K562 (cell line): ENCODE measurements at regions not wholly inside any gene's neighbourhood (a gene's known extent, or its start where the extent isn't known, plus 50 kb on each side); places are given as distances from the start of the nearest gene placed in this dataset.

Experiments used
- CREB3 ChIP-seq: fragments of 450-650 bp; conservative IDR thresholded peaks from 2 replicates; pipeline ENCODE4 v1.6.1; 2016; ENCODE audit warnings: missing genetic modification characterization, low read depth, mild to moderate bottlenecking, missing compliant biosample characterization, moderate library complexity
- CTCF ChIP-seq, 3 experiments: IDR thresholded peaks in 2 of 3; conservative IDR thresholded peaks in 1 of 3; 2 replicates each; pipeline ENCODE4 v1.5.1; 2011 to 2012; ENCODE audit warnings: low read length in 3 of 3, mild to moderate bottlenecking in 3 of 3, control low read depth in 2 of 3, improper control_type of control experiment in 1 of 3, inconsistent platforms in 1 of 3, low read depth in 1 of 3, mixed read lengths in 1 of 3, moderate library complexity in 1 of 3; ENCODE audit not compliant: insufficient read depth in 2 of 3
- HCFC1 ChIP-seq: IDR thresholded peaks from 2 replicates; pipeline ENCODE4 v1.6.1; 2012; ENCODE audit warnings: low read depth, low read length, improper control_type of control experiment
- MTA1 ChIP-seq: fragments of 450-650 bp; IDR thresholded peaks from 2 replicates; pipeline ENCODE4 v1.6.1; 2017; ENCODE audit warnings: borderline replicate concordance
- NFATC3 ChIP-seq: fragments of 450-650 bp; IDR thresholded peaks from 2 replicates; pipeline ENCODE4 v1.6.1; 2017; ENCODE audit warnings: mild to moderate bottlenecking
- NR3C1 ChIP-seq: sonication (generic); formaldehyde crosslinking; IDR thresholded peaks from 2 replicates; pipeline ENCODE4 v1.8.1; 2022; ENCODE audit warnings: missing genetic modification reagents
- POLR2A ChIP-seq: fragments of 450-650 bp; conservative IDR thresholded peaks from 2 replicates; pipeline ENCODE4 v1.6.1; 2016
- PRDM10 ChIP-seq: fragments of 450-650 bp; IDR thresholded peaks from 2 replicates; pipeline ENCODE4 v1.6.1; 2018; ENCODE audit not compliant: partially characterized antibody
- SREBF1 ChIP-seq: fragments of 150-350 bp; IDR thresholded peaks from 2 replicates; pipeline ENCODE4 v1.6.1; 2014; ENCODE audit warnings: antibody characterized with exemption, low read depth, low read length, borderline replicate concordance
- SREBF2 ChIP-seq: sonication (generic); formaldehyde crosslinking; IDR thresholded peaks from 2 replicates; pipeline ENCODE4 v1.4.0; 2020; ENCODE audit warnings: mild to moderate bottlenecking, missing genetic modification reagents
- TEAD4 ChIP-seq, 2 experiments: sonication (generic) in 1 of 2; formaldehyde crosslinking in 1 of 2; IDR thresholded peaks; 2 replicates each; pipeline versions ENCODE4 v1.6.1 to v1.8.0; 2012 to 2022; ENCODE audit warnings: borderline replicate concordance in 1 of 2, inconsistent platforms in 1 of 2, low read length in 1 of 2, mild to moderate bottlenecking in 1 of 2, missing genetic modification reagents in 1 of 2
- USF1 ChIP-seq: sonication (generic); formaldehyde crosslinking; IDR thresholded peaks from 2 replicates; pipeline ENCODE4 v1.9.0; 2022; ENCODE audit warnings: mild to moderate bottlenecking, missing genetic modification reagents
- USF2 ChIP-seq: sonication (generic); formaldehyde crosslinking; IDR thresholded peaks from 2 replicates; pipeline ENCODE4 v1.5.0; 2020; ENCODE audit warnings: missing genetic modification reagents

- TF ChIP-seq SREBF2 (CRISPR knock-in tag) (no peak), USF2 (no peak), PRDM10 (no peak), MTA1 (no peak), SREBF1 (no peak), NFATC3 (no peak), POLR2A (no peak), CTCF (IDR thresholded peaks at IDR 0.05 in 2 of 3, conservative IDR thresholded peaks at IDR 0.05 in 1 of 3; ENCODE audit: insufficient read depth in 2 of 3, low read depth in 1 of 3, low read length in 3 of 3) (no peak), HCFC1 (no peak), NR3C1 (CRISPR knock-in tag) (no peak), CREB3 (no peak), USF1 (CRISPR knock-in tag) (no peak), TEAD4 (IDR thresholded peaks at IDR 0.05; ENCODE audit: low read length) (no peak), TEAD4 (CRISPR knock-in tag; IDR thresholded peaks at IDR 0.05; ENCODE audit: borderline replicate concordance) (no peak)
Observed at GRCh38 chr6:12383448-12383847, 93.3 kb downstream of the EDN1 start.
